ENCODE measurements at regions not wholly inside any gene's neighbourhood (a gene's known extent, or its start where the extent isn't known, plus 50 kb on each side); places are given as distances from the start of the nearest gene placed in this dataset.

GRCh38 chr10:131657318-131657984 is 243.4 kb upstream of the PPP2R2D start:
- Histone ChIP-seq H3K4me1 (ENCODE audit: insufficient read depth, low read length) (no peaks in the 10 kb centered on the region), H3K4me3 (ENCODE audit: low read length) (no peak overlapping the region), H3K27me3 (ENCODE audit: low read length) (peaks cover 4% of the 10 kb centered on the region; the same call in 1 of the 2 replicates), H2AFZ (ENCODE audit: low read length) (no peak overlapping the region), H3K79me2 (ENCODE audit: low read length) (no peaks in the 10 kb centered on the region), H3K9me3 (ENCODE audit: low read length) (no peaks in the 10 kb centered on the region), H3K4me2 (ENCODE audit: low read length) (no peak overlapping the region), H3K9ac (ENCODE audit: low read length) (no peak overlapping the region), H3K36me3 (ENCODE audit: low read depth, low read length) (no peaks in the 10 kb centered on the region), H3K27ac (ENCODE audit: low read length) (no peak overlapping the region), H4K20me1 (ENCODE audit: low read length) (no peaks in the 10 kb centered on the region), H3K9me2 (replicated peaks; ENCODE audit: low read length) (no peaks in the 10 kb centered on the region), H3F3A (ENCODE audit: low read length, unreplicated experiment) (no peaks in the 10 kb centered on the region)
- CTCF ChIA-PET: no interaction called here
- BruUV-seq (replicated peaks): no TSS peak
- DNase-seq (no peak), ATAC-seq (no peak)
- POLR2A ChIA-PET (ENCODE audit: unreplicated experiment): no interaction called here
- intact Hi-C loops (cut with micrococcal nuclease): no loop called here
- TF ChIP-seq EZH2phosphoT487 (IDR thresholded peaks at IDR 0.05; ENCODE audit: borderline replicate concordance, low read length) (no peak), EZH2 (IDR thresholded peaks at IDR 0.05; ENCODE audit: low read length, unreplicated experiment) (no peak), CTCF (conservative IDR thresholded peaks at IDR 0.05; ENCODE audit: low read depth, low read length) (no peak)

DNA sequence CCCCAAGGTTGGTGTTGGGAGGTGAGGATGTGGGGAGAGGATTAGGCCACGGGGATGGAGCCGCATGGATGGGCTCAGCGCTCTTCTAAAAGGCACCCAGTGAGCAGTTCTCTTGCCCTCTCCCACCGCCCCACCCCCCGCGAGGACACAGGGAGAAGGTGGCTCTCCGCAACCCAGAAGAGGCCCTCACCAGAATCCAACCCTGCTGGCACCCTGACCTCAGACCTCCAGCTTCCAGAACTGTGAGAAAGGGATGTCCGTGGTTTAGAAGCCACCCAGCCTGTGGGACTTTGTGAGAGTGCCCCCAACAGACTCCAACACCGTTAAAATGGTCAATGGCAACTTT is 242.8 kb upstream of the PPP2R2D start:
- H3K9ac ChIP-seq (ENCODE audit: low read length): no peak overlapping the region
- no peak overlapping the region for H3K4me2 ChIP-seq (ENCODE audit: low read length)
- no peak overlapping the region for H2AFZ ChIP-seq (ENCODE audit: low read length)
- DNase-seq: no peak
- no peaks in the 10 kb centered on the region for H4K20me1 ChIP-seq (ENCODE audit: low read length)
- no peaks in the 10 kb centered on the region for H3K9me2 ChIP-seq (replicated peaks; ENCODE audit: low read length)
- TF ChIP-seq EZH2phosphoT487 (IDR thresholded peaks at IDR 0.05; ENCODE audit: borderline replicate concordance, low read length) (no peak), EZH2 (IDR thresholded peaks at IDR 0.05; ENCODE audit: low read length, unreplicated experiment) (no peak), CTCF (conservative IDR thresholded peaks at IDR 0.05; ENCODE audit: low read depth, low read length) (no peak)
- no peaks in the 10 kb centered on the region for H3F3A ChIP-seq (ENCODE audit: low read length, unreplicated experiment)
- H3K27ac ChIP-seq (ENCODE audit: low read length): no peak overlapping the region
- no peaks in the 10 kb centered on the region for H3K79me2 ChIP-seq (ENCODE audit: low read length)
- intact Hi-C loops (cut with micrococcal nuclease): no loop called here
- H3K9me3 ChIP-seq (ENCODE audit: low read length): no peaks in the 10 kb centered on the region
- POLR2A ChIA-PET (ENCODE audit: unreplicated experiment): no interaction called here
- H3K27me3 ChIP-seq (ENCODE audit: low read length): no peaks in the 10 kb centered on the region
- no peaks in the 10 kb centered on the region for H3K4me1 ChIP-seq (ENCODE audit: insufficient read depth, low read length)
- ATAC-seq: no peak
- no peak overlapping the region for H3K4me3 ChIP-seq (ENCODE audit: low read length)
- no TSS peak for BruUV-seq (replicated peaks)
- no peaks in the 10 kb centered on the region for H3K36me3 ChIP-seq (ENCODE audit: low read depth, low read length)
- CTCF ChIA-PET: no interaction called here

- POLR2A ChIA-PET (ENCODE audit: unreplicated experiment): no interaction called here
- no peaks in the 10 kb centered on the region for H3K9me2 ChIP-seq (replicated peaks; ENCODE audit: low read length)
- H2AFZ ChIP-seq (ENCODE audit: low read length): no peak overlapping the region
- H3K4me2 ChIP-seq (ENCODE audit: low read length): no peak overlapping the region
- intact Hi-C loops (cut with micrococcal nuclease): no loop called here
- H3F3A ChIP-seq (ENCODE audit: low read length, unreplicated experiment): no peaks in the 10 kb centered on the region
- no peaks in the 10 kb centered on the region for H3K27me3 ChIP-seq (ENCODE audit: low read length)
- H3K79me2 ChIP-seq (ENCODE audit: low read length): no peaks in the 10 kb centered on the region
- no peaks in the 10 kb centered on the region for H3K9me3 ChIP-seq (ENCODE audit: low read length)
- TF ChIP-seq CTCF (conservative IDR thresholded peaks at IDR 0.05; ENCODE audit: low read depth, low read length) (no peak), EZH2phosphoT487 (IDR thresholded peaks at IDR 0.05; ENCODE audit: borderline replicate concordance, low read length) (no peak), EZH2 (IDR thresholded peaks at IDR 0.05; ENCODE audit: low read length, unreplicated experiment) (no peak)
- DNase-seq: no peak
- CTCF ChIA-PET: interaction anchor here (0.6 kb wide), 1 partner anchor 1458 kb away, joined by 3 read pairs; no protein-coding TSS in a partner anchor
- no TSS peak for BruUV-seq (replicated peaks)
- H3K4me1 ChIP-seq (ENCODE audit: insufficient read depth, low read length): no peaks in the 10 kb centered on the region
- no peaks in the 10 kb centered on the region for H3K36me3 ChIP-seq (ENCODE audit: low read depth, low read length)
- H3K27ac ChIP-seq (ENCODE audit: low read length): no peak overlapping the region
- no peak overlapping the region for H3K4me3 ChIP-seq (ENCODE audit: low read length)
- no peak for ATAC-seq
- H3K9ac ChIP-seq (ENCODE audit: low read length): no peak overlapping the region
- H4K20me1 ChIP-seq (ENCODE audit: low read length): no peaks in the 10 kb centered on the region
Observed at GRCh38 chr10:131658476-131659110, 242.2 kb upstream of the PPP2R2D start.
